SKM-1 (cell line): ENCODE measurements at regions not wholly inside any gene's neighbourhood (a gene's known extent, or its start where the extent isn't known, plus 50 kb on each side); places are given as distances from the start of the nearest gene placed in this dataset.

Experiments
- DNase-seq: peaks from one replicate; lab custom pipeline; 2025; ENCODE audit not compliant: unreplicated experiment; lab: John Stamatoyannopoulos, UW

GRCh38 chr9:25613709-25614108, 64.5 kb downstream of the TUSC1 start:
- DNase-seq: no peak

- DNase-seq: no peak
These were observed 75.1 kb downstream of the TUSC1 start for GRCh38 chr9:25603106-25603505.

- DNase-seq: no peak
These were observed 75.7 kb downstream of the TUSC1 start for GRCh38 chr9:25602400-25603044.

- no peak for DNase-seq
These were observed 77.7 kb downstream of the TUSC1 start for GRCh38 chr9:25600501-25600900.

GRCh38 chr9:25584611-25585010, 93.6 kb downstream of the TUSC1 start:
- DNase-seq: no peak

GRCh38 chr9:25573281-25573680, 105.0 kb downstream of the TUSC1 start:
- no peak for DNase-seq

- DNase-seq: no peak
These were observed 106.8 kb downstream of the TUSC1 start for GRCh38 chr9:25571491-25571890.

- DNase-seq: no peak
These were observed 107.4 kb downstream of the TUSC1 start for GRCh38 chr9:25570802-25571201.

- no peak for DNase-seq
These were observed 116.1 kb downstream of the TUSC1 start for GRCh38 chr9:25562101-25562500.

- no peak for DNase-seq
These were observed 120.5 kb downstream of the TUSC1 start for GRCh38 chr9:25557645-25558300.

GRCh38 chr9:25556540-25556939, 121.7 kb downstream of the TUSC1 start:
- no peak for DNase-seq

- DNase-seq: no peak
These were observed 129.4 kb downstream of the TUSC1 start for GRCh38 chr9:25548847-25549246.

GRCh38 chr9:25543806-25544205, 134.4 kb downstream of the TUSC1 start:
- DNase-seq: no peak

GRCh38 chr9:25542319-25542718, 135.9 kb downstream of the TUSC1 start:
- DNase-seq: no peak

- no peak for DNase-seq
These were observed 140.4 kb downstream of the TUSC1 start for GRCh38 chr9:25537808-25538207.

GRCh38 chr9:25519286-25519685, 159.0 kb downstream of the TUSC1 start:
- DNase-seq: no peak

- no peak for DNase-seq
These were observed 160.5 kb downstream of the TUSC1 start for GRCh38 chr9:25517701-25518100.

- DNase-seq: no peak
These were observed 164.7 kb downstream of the TUSC1 start for GRCh38 chr9:25513509-25514033.

- DNase-seq: no peak
These were observed 172.6 kb downstream of the TUSC1 start for GRCh38 chr9:25505644-25506043.

- DNase-seq: no peak
These were observed 196.9 kb downstream of the TUSC1 start for GRCh38 chr9:25481372-25481771.

- no peak for DNase-seq
These were observed 197.5 kb downstream of the TUSC1 start for GRCh38 chr9:25480696-25481095.

GRCh38 chr9:25472681-25473080, 205.6 kb downstream of the TUSC1 start:
- no peak for DNase-seq
